HCT116 (cell line): ENCODE measurements at regions not wholly inside any gene's neighbourhood (a gene's known extent, or its start where the extent isn't known, plus 50 kb on each side); places are given as distances from the start of the nearest gene placed in this dataset.

Source experiments
- ATAC-seq: fragments of 200-7000 bp; cut with Tn5 transposase; 2 replicates; pipeline ENCODE4 v1.9.1; 2020; ENCODE audit warnings: mild to moderate bottlenecking, moderate library complexity
- BruUV-seq: library from RNA; stranded (reverse); fragments of 400-500 nt; replicated peaks from 2 replicates; lab custom pipeline; 2021; lab: Mats Ljungman, UMichigan
- CTCF ChIA-PET: fragments of 300-600 bp; sonication (Branson Sonifier 250); formaldehyde crosslinking; loops from one replicate; lab custom pipeline; 2021; ENCODE audit warnings: antibody characterized with exemption; lab: Charles Lee
- POLR2A ChIA-PET: fragments of 300-600, 350-600 bp; sonication (Branson Sonifier 250); formaldehyde crosslinking; loops from one replicate; lab custom pipeline; 2021; ENCODE audit warnings: antibody characterized with exemption; lab: Charles Lee
- RAD21 ChIA-PET, 2 experiments: fragments of 300-600 bp; sonication (Branson Sonifier 250); formaldehyde crosslinking; loops; one replicate each; lab custom pipeline; 2023; ENCODE audit warnings: low total read pairs in 2 of 2; ENCODE audit not compliant: uncharacterized antibody in 2 of 2, unreplicated experiment in 2 of 2, low non-redundant PET in 1 of 2; lab: Charles Lee
- DNase-seq: peaks from one replicate; pipeline ENCODE4 v3.0.0-alpha.2; 2010; ENCODE audit warnings: low read depth, low spot score
- H2AFZ ChIP-seq: fragments of 200-600 bp; shearing (Covaris generic), sonication (generic); 2 replicates; pipeline ENCODE4 v1.6.1; 2017; ENCODE audit warnings: low read depth, mixed run types, mixed read lengths, antibody characterized with exemption, low read length; ENCODE audit not compliant: poor library complexity, severe bottlenecking
- H3K27ac ChIP-seq: 2 replicates; pipeline ENCODE4 v1.5.1; 2012; ENCODE audit warnings: low read depth, low read length
- H3K27me3 ChIP-seq: fragments of 200-600 bp; sonication (generic); 2 replicates; pipeline ENCODE4 v1.6.1; 2016; ENCODE audit warnings: mixed run types, low read length, mixed read lengths; ENCODE audit not compliant: insufficient read depth
- H3K36me3 ChIP-seq, 2 experiments: fragments of 200-500 bp in 1 of 2; fragments of 200-600 bp in 1 of 2; sonication (Bioruptor generic) in 1 of 2; sonication (generic) in 1 of 2; 2 replicates each; pipeline versions ENCODE4 v1.5.1 to v1.6.1; 2014 to 2016; ENCODE audit warnings: low read length in 2 of 2, inconsistent platforms in 1 of 2, mixed read lengths in 1 of 2, mixed run types in 1 of 2; ENCODE audit not compliant: insufficient read depth in 2 of 2, control insufficient read depth in 1 of 2
- H3K4me1 ChIP-seq, 2 experiments: fragments of 200-600 bp in 1 of 2; sonication (generic) in 1 of 2; 2 replicates each; pipeline versions ENCODE4 v1.5.1 to v1.6.1; 2012 to 2017; ENCODE audit warnings: low read length in 2 of 2, inconsistent platforms in 1 of 2, mild to moderate bottlenecking in 1 of 2, mixed read lengths in 1 of 2, mixed run types in 1 of 2, moderate library complexity in 1 of 2; ENCODE audit not compliant: insufficient read depth in 2 of 2, control insufficient read depth in 1 of 2
- H3K4me2 ChIP-seq: fragments of 200-600 bp; sonication (generic); 2 replicates; pipeline ENCODE4 v1.6.1; 2017; ENCODE audit warnings: mixed run types, low read length, mixed read lengths
- H3K4me3 ChIP-seq, 2 experiments: fragments of 200-600 bp in 1 of 2; sonication (generic) in 1 of 2; replicated peaks in 1 of 2; 2 replicates each; pipeline ENCODE4 v1.5.1; 2011 to 2016; ENCODE audit warnings: low read length in 2 of 2, control low read depth in 1 of 2, low read depth in 1 of 2, mild to moderate bottlenecking in 1 of 2, mixed read lengths in 1 of 2, mixed run types in 1 of 2
- H3K79me2 ChIP-seq: fragments of 200-600 bp; sonication (generic); 2 replicates; pipeline ENCODE4 v1.6.1; 2017; ENCODE audit warnings: mild to moderate bottlenecking, mixed run types, low read length, moderate library complexity, mixed read lengths; ENCODE audit not compliant: insufficient read depth
- H3K9ac ChIP-seq: fragments of 200-600 bp; sonication (generic); 2 replicates; pipeline ENCODE4 v1.6.1; 2016; ENCODE audit warnings: low read length, mixed read lengths
- H3K9me2 ChIP-seq: fragments of 200-600 bp; sonication (generic), shearing (Covaris generic); 2 replicates; pipeline ENCODE4 v1.6.1; 2017; ENCODE audit warnings: mixed run types, mild to moderate bottlenecking, moderate library complexity; ENCODE audit not compliant: insufficient read depth
- H3K9me3 ChIP-seq, 2 experiments: fragments of 200-500 bp in 1 of 2; fragments of 200-600 bp in 1 of 2; sonication (Bioruptor generic) in 1 of 2; sonication (generic) in 1 of 2; 2 replicates each; pipeline ENCODE4 v1.6.1; 2014 to 2017; ENCODE audit warnings: low read length in 2 of 2, mixed read lengths in 2 of 2, inconsistent platforms in 1 of 2, low read depth in 1 of 2, mild to moderate bottlenecking in 1 of 2, mixed run types in 1 of 2, moderate library complexity in 1 of 2; ENCODE audit not compliant: control insufficient read depth in 1 of 2, insufficient read depth in 1 of 2
- H4K20me1 ChIP-seq: fragments of 200-600 bp; sonication (generic), shearing (Covaris generic); 2 replicates; pipeline ENCODE4 v1.6.1; 2017; ENCODE audit warnings: mixed run types, mild to moderate bottlenecking, moderate library complexity; ENCODE audit not compliant: insufficient read depth
- CEBPB ChIP-seq: IDR thresholded peaks from 2 replicates; pipeline ENCODE4 v1.6.1; 2012; ENCODE audit warnings: low read depth
- EGR1 ChIP-seq: IDR thresholded peaks from 2 replicates; pipeline ENCODE4 v1.6.1; 2012; ENCODE audit warnings: low read depth
- ELF1 ChIP-seq: IDR thresholded peaks from 2 replicates; pipeline ENCODE4 v1.6.1; 2012; ENCODE audit warnings: low read depth, borderline replicate concordance
- EZH2 ChIP-seq: fragments of 200-600 bp; sonication (generic); IDR thresholded peaks from 2 replicates; pipeline ENCODE4 v1.6.1; 2017; ENCODE audit warnings: antibody characterized with exemption, mixed run types
- FOSL1 ChIP-seq: IDR thresholded peaks from 2 replicates; pipeline ENCODE4 v1.6.1; 2012; ENCODE audit warnings: low read depth
- JUND ChIP-seq: IDR thresholded peaks from 2 replicates; pipeline ENCODE4 v1.6.1; 2012
- POLR2AphosphoS5 ChIP-seq: IDR thresholded peaks from 2 replicates; pipeline ENCODE4 v1.6.1; 2011; ENCODE audit warnings: mild to moderate bottlenecking, low read depth, low read length, moderate library complexity
- RAD21 ChIP-seq: IDR thresholded peaks from 2 replicates; pipeline ENCODE4 v1.6.1; 2012; ENCODE audit warnings: low read depth, mild to moderate bottlenecking
- SIN3A ChIP-seq: IDR thresholded peaks from 2 replicates; pipeline ENCODE4 v1.6.1; 2012; ENCODE audit warnings: low read depth
- SP1 ChIP-seq: IDR thresholded peaks from 2 replicates; pipeline ENCODE4 v1.6.1; 2012; ENCODE audit warnings: low read depth
- SRF ChIP-seq: IDR thresholded peaks from 2 replicates; pipeline ENCODE4 v1.6.1; 2012; ENCODE audit warnings: low read depth
- intact Hi-C: fragments of 100-400 bp; cut with micrococcal nuclease; formaldehyde crosslinking; loops from 2 replicates; pipeline ENCODE4 v1.10.0; 2022
- TF ChIP-seq, protein P1 (sequence below): IDR thresholded peaks from 2 replicates; pipeline ENCODE4 v1.6.1; 2012
- TF ChIP-seq, protein P2 (sequence below): IDR thresholded peaks from 2 replicates; pipeline ENCODE4 v1.6.1; 2012; ENCODE audit warnings: low read depth
- TF ChIP-seq, protein P3 (sequence below): IDR thresholded peaks from 2 replicates; pipeline ENCODE4 v1.6.1; 2012

DNA sequence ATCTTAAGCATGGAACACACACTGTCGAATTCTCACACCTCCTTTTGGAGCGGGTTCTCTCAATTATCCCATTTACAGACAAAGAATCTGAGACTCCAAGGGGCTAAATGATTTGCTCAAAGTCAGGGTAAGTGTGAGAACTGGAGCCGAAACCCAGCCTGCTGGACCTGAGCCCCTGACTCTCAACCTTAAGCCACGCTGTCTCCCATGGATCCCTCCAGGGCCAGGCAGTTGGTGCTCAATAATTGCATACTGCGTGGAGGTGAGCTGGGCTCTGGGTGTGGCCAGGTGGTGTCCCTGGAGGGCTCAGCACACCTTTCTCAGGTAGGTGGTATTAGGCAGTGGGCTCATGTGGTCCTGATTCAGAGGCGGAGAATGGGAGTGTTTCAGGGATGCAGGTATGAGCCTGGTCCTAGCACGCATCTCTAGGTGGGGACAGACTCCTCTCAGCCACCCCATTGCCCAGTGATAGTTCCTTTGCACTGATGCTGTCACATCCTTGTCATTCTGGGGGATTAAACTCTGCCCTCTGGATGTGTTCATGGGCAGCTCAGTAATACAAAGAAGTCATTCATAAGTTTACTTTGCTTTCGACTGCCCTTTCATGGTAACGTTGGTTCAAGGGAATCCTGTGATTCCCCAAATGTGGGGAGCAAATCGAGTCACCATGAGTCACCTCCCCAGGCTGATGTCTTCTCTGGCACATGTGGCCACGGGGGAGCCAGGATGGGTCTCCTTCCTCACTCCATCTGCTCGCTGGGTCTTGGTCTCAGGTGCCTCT, 399.5 kb upstream of the TNRC6C start (continued):
- no peak for TF ChIP-seq ELF1
- no peak for TF ChIP-seq CEBPB
- no peak for TF ChIP-seq JUND
- no peak for TF ChIP-seq SIN3A

- POLR2A ChIA-PET: no interaction called here
- Histone ChIP-seq H3K9me3 (no peaks in the 10 kb centered on the region), H3K27me3 (peaks cover 47% of the 10 kb centered on the region), H3K4me2 (no peak overlapping the region), H3K79me2 (no peaks in the 10 kb centered on the region), H3K9me2 (no peaks in the 10 kb centered on the region), H3K4me3 (no peak overlapping the region), H2AFZ (no peak overlapping the region), H3K9ac (no peak overlapping the region), H3K27ac (no peak overlapping the region), H4K20me1 (no peaks in the 10 kb centered on the region), H3K4me1 (peaks cover 0 to 11% of the 10 kb centered on the region in 2 experiments; a peak in 1 of 4 replicates), H3K36me3 (no peaks in the 10 kb centered on the region)
- no peak for DNase-seq
- ATAC-seq: no peak
- RAD21 ChIA-PET: no interaction called here
- intact Hi-C loops: no loop called here
- BruUV-seq: no TSS peak
- TF ChIP-seq, protein P1, sequence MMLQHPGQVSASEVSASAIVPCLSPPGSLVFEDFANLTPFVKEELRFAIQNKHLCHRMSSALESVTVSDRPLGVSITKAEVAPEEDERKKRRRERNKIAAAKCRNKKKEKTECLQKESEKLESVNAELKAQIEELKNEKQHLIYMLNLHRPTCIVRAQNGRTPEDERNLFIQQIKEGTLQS: no peak
- TF ChIP-seq CEBPB (no peak), EZH2 (no peak), RAD21 (no peak)
- CTCF ChIA-PET: no interaction called here
Observed at GRCh38 chr17:77560381-77560780, 398.1 kb upstream of the TNRC6C start.

GRCh38 chr17:77560841-77561240, 397.7 kb upstream of the TNRC6C start:
- H3K9me2 ChIP-seq: no peaks in the 10 kb centered on the region
- H3K4me1 ChIP-seq: peaks cover 0 to 11% of the 10 kb centered on the region in 2 experiments; a peak in 1 of 4 replicates
- BruUV-seq: no TSS peak
- H4K20me1 ChIP-seq: no peaks in the 10 kb centered on the region
- no peaks in the 10 kb centered on the region for H3K79me2 ChIP-seq
- H3K4me3 ChIP-seq: no peak overlapping the region
- H3K4me2 ChIP-seq: no peak overlapping the region
- no peak for DNase-seq
- CTCF ChIA-PET: no interaction called here
- POLR2A ChIA-PET: no interaction called here
- H3K27me3 ChIP-seq: peaks cover 44% of the 10 kb centered on the region
- ATAC-seq: no peak
- H3K9ac ChIP-seq: no peak overlapping the region
- RAD21 ChIA-PET: no interaction called here
- intact Hi-C loops: no loop called here
- H3K27ac ChIP-seq: no peak overlapping the region
- H3K9me3 ChIP-seq: no peaks in the 10 kb centered on the region
- H2AFZ ChIP-seq: no peak overlapping the region
- no peaks in the 10 kb centered on the region for H3K36me3 ChIP-seq
- TF ChIP-seq SP1 (no peak), SRF (no peak), CEBPB (no peak), FOSL1 (no peak), POLR2AphosphoS5 (no peak), EGR1 (no peak), EZH2 (no peak)
- TF ChIP-seq, protein P1: no peak
- TF ChIP-seq, protein P2, sequence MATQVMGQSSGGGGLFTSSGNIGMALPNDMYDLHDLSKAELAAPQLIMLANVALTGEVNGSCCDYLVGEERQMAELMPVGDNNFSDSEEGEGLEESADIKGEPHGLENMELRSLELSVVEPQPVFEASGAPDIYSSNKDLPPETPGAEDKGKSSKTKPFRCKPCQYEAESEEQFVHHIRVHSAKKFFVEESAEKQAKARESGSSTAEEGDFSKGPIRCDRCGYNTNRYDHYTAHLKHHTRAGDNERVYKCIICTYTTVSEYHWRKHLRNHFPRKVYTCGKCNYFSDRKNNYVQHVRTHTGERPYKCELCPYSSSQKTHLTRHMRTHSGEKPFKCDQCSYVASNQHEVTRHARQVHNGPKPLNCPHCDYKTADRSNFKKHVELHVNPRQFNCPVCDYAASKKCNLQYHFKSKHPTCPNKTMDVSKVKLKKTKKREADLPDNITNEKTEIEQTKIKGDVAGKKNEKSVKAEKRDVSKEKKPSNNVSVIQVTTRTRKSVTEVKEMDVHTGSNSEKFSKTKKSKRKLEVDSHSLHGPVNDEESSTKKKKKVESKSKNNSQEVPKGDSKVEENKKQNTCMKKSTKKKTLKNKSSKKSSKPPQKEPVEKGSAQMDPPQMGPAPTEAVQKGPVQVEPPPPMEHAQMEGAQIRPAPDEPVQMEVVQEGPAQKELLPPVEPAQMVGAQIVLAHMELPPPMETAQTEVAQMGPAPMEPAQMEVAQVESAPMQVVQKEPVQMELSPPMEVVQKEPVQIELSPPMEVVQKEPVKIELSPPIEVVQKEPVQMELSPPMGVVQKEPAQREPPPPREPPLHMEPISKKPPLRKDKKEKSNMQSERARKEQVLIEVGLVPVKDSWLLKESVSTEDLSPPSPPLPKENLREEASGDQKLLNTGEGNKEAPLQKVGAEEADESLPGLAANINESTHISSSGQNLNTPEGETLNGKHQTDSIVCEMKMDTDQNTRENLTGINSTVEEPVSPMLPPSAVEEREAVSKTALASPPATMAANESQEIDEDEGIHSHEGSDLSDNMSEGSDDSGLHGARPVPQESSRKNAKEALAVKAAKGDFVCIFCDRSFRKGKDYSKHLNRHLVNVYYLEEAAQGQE: no peak
- TF ChIP-seq, protein P3, sequence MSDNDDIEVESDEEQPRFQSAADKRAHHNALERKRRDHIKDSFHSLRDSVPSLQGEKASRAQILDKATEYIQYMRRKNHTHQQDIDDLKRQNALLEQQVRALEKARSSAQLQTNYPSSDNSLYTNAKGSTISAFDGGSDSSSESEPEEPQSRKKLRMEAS: no peak
